Mucosa of descending colon (tissue), 3 donors: ENCODE measurements at regions not wholly inside any gene's neighbourhood (a gene's known extent, or its start where the extent isn't known, plus 50 kb on each side); places are given as distances from the start of the nearest gene placed in this dataset.
"Not testable (repeated sequence)": the region's sequence is repeated elsewhere in the genome, so short reads cannot be mapped to it uniquely, and the experiment has no call there.

Source experiments
- ATAC-seq: fragments of 200-7000 bp; cut with Tn5 transposase; one replicate; pipeline ENCODE4 v1.9.1; 2020; ENCODE audit warnings: mild to moderate bottlenecking, moderate library complexity
- DNase-seq, 3 donors: peaks; one replicate each; pipeline ENCODE4 v3.0.0-alpha.2; 2020
- H3K36me3 ChIP-seq: fragments of 200-600 bp; one replicate; pipeline ENCODE4 v1.8.0; 2021; ENCODE audit warnings: low read depth, mild to moderate bottlenecking
- H3K4me1 ChIP-seq: fragments of 200-600 bp; one replicate; pipeline ENCODE4 v1.8.0; 2021; ENCODE audit warnings: low read depth, mild to moderate bottlenecking
- H3K4me3 ChIP-seq: fragments of 200-600 bp; one replicate; pipeline ENCODE4 v1.8.0; 2021; ENCODE audit warnings: mild to moderate bottlenecking
- H3K9me3 ChIP-seq: fragments of 200-600 bp; one replicate; pipeline ENCODE4 v1.8.0; 2021; ENCODE audit warnings: mild to moderate bottlenecking
- intact Hi-C, 2 donors: fragments of 100-400 bp; cut with DNase I in 1 of 2; cut with micrococcal nuclease in 1 of 2; formaldehyde crosslinking; loops; one replicate each; pipeline versions ENCODE4 v1.11.0 to v1.11.1; 2022; cut with DNase I, micrococcal nuclease
- TF ChIP-seq, protein P1 (sequence below): fragments of 200-600 bp; IDR thresholded peaks from one replicate; pipeline ENCODE4 v1.8.0; 2022; ENCODE audit warnings: antibody characterized with exemption, mild to moderate bottlenecking
- donor health status: DM: no; HTN: no; CAD: no; lungs with moderate emphysema.
- donor health status: DM: no; HTN: no; CAD: no.
- donor health status: DM: no; HTN: yes; CAD: no.

DNA sequence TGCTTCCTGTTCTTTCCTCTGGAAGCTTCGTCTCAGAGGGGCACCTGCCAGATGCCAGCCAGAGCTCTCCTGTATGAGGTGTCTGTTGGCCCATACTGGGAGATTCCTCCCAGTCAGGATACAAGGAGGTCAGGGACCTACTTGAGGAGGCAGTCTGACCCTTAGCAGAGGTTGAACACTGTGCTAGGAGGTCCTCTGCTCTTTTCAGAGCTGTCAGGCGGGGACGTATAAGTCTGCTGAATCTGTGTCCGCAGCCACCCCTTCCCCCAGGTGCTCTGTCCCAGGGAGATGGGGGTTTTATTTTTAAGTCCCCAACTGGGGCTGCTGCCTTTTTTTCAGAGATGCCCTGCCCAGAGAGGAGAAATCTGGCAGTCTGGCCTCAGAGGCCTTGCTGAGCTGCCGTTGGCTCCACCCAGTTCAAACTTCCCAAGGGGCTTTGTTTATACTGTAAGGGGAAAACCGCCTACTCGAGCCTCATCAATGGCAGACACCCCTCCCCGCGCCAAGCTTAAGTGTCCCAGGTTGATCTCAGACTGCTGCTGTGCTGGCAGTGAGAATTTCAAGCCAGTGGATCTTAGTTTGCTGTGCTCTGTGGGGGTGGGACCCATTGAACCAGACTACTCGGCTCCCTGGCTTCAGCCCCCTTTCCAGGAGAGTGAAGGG is 326.7 kb downstream of the BCKDHB start:
- TF ChIP-seq, protein P1, sequence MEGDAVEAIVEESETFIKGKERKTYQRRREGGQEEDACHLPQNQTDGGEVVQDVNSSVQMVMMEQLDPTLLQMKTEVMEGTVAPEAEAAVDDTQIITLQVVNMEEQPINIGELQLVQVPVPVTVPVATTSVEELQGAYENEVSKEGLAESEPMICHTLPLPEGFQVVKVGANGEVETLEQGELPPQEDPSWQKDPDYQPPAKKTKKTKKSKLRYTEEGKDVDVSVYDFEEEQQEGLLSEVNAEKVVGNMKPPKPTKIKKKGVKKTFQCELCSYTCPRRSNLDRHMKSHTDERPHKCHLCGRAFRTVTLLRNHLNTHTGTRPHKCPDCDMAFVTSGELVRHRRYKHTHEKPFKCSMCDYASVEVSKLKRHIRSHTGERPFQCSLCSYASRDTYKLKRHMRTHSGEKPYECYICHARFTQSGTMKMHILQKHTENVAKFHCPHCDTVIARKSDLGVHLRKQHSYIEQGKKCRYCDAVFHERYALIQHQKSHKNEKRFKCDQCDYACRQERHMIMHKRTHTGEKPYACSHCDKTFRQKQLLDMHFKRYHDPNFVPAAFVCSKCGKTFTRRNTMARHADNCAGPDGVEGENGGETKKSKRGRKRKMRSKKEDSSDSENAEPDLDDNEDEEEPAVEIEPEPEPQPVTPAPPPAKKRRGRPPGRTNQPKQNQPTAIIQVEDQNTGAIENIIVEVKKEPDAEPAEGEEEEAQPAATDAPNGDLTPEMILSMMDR = no peak
- Histone ChIP-seq H3K9me3 (no peaks in the 10 kb centered on the region), H3K36me3 (no peaks in the 10 kb centered on the region), H3K4me1 (no peaks in the 10 kb centered on the region), H3K4me3 (no peak overlapping the region)
- ATAC-seq (no peak), DNase-seq (no peak)
- intact Hi-C loops = no loop called here

DNA sequence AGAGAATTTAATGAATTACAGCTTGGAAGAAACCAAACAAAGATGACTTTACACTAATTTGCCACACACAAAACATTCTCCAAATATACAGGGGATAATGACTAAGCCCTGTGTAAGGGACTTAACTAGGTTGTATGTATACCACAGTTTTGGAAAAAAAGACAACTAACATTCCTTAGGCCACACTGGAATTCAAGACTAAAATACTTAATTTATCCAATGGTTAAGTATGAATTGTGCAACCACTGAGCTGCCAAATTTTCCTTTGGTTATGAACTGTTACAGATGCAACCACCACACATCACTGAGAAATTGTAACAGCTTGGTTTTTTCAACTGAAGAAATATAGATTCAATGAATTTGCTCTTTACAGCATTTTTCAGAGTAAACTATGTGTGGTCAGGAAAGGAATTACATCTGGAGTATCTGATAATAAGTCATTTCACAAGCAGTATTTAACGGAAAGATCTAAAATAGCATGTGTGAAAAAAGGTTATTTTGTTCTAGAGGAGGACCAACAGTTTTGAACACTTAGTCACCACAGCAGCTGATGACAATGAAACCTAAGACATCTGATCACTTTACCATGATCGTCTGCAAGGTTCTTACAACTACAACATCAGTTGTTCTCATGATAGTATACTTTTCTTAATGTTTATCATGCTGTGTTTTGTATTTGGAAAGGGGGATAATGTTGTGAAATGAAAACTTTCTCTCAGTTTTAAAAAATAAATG is 318.8 kb downstream of the BCKDHB start:
- H3K4me1 ChIP-seq = no peaks in the 10 kb centered on the region
- TF ChIP-seq, protein P1 = no peak
- intact Hi-C loops = no loop called here
- ATAC-seq = no peak
- no peak for DNase-seq
- H3K9me3 ChIP-seq = peaks cover 32% of the 10 kb centered on the region
- H3K4me3 ChIP-seq = no peak overlapping the region
- H3K36me3 ChIP-seq = no peaks in the 10 kb centered on the region

DNA sequence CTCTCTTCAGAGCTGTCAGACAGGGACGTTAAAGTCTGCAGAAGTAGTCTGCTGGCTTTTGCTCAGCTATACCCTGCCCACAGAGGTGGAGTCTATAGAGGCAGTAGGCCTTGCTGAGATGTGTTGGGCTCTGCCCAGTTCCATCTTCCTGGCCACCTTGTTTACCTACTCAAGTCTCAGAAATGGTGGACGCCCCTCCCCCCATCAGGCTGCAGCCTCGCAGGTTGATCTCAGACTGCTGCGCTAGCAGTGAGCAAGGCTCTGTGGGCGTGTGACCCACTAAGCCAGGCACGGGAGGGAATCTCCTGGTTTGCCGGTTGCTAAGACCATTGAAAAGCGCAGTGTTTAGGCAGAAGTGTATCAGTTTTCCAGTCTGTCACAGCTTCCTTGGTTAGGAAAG is 305.0 kb downstream of the BCKDHB start:
- DNase-seq (no peak), ATAC-seq (no peak)
- no peaks in the 10 kb centered on the region for H3K36me3 ChIP-seq
- peaks cover 6% of the 10 kb centered on the region for H3K9me3 ChIP-seq
- TF ChIP-seq, protein P1 = no peak
- H3K4me1 ChIP-seq = no peaks in the 10 kb centered on the region
- H3K4me3 ChIP-seq = no peak overlapping the region
- intact Hi-C loops = no loop called here

GRCh38 chr6:80407976-80408375 is 301.5 kb downstream of the BCKDHB start:
- intact Hi-C loops, H3K36me3 ChIP-seq, H3K4me1 ChIP-seq, ATAC-seq, H3K4me3 ChIP-seq, DNase-seq, H3K9me3 ChIP-seq: not testable (repeated sequence)

GRCh38 chr6:80404889-80405288 is 298.4 kb downstream of the BCKDHB start:
- ATAC-seq (no peak), DNase-seq (no peak)
- H3K4me3 ChIP-seq = no peak overlapping the region
- no peaks in the 10 kb centered on the region for H3K4me1 ChIP-seq
- peaks cover 8% of the 10 kb centered on the region for H3K9me3 ChIP-seq
- H3K36me3 ChIP-seq = no peaks in the 10 kb centered on the region
- intact Hi-C loops = no loop called here
- TF ChIP-seq, protein P1 = no peak

GRCh38 chr6:80403365-80403764 is 296.9 kb downstream of the BCKDHB start:
- H3K9me3 ChIP-seq = peaks cover 8% of the 10 kb centered on the region
- no peak for DNase-seq
- H3K4me3 ChIP-seq = no peak overlapping the region
- TF ChIP-seq, protein P1 = no peak
- intact Hi-C loops = no loop called here
- no peak for ATAC-seq
- H3K36me3 ChIP-seq = no peaks in the 10 kb centered on the region
- no peaks in the 10 kb centered on the region for H3K4me1 ChIP-seq
